ENCODE measurements at regions not wholly inside any gene's neighbourhood (a gene's known extent, or its start where the extent isn't known, plus 50 kb on each side); places are given as distances from the start of the nearest gene placed in this dataset.

DNA sequence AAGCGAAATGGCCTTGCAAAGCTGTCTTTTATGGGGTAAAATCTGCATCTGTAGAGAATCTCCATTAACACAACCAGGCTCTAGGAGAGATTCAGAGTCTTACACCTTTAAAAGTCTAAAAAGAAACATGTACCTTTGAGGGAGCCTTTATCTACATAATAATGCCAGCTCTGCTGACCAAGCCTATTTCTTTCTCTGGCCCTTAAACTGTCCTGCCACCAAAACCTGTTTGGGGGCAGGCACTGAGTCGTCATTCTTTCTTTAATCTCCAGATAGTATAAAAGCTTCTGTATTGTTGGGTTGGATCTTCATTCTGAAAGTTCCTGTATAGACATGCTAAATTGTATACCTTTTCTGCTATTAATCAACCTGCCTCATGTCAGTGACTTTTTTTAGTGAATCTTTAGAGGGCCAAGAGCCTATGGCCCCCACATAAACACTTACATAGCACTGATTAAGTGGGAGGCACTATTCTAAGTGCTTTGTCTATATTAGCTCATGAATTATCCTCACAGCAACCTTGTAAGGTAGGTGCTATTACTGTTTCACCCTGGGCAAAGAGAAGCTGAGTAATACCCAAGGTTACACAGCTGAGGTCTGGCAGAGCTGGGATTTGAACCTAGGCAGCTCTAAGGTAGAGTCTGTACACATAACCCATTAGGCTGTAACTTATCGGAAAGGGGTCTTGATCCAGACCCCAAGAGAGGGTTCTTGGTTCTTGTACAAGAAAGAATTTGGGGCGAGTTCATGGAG is 232.3 kb upstream of the DTNBP1 start:
- Histone ChIP-seq H3K27me3 (replicated peaks; ENCODE audit: insufficient read depth) (no peaks in the 10 kb centered on the region), H3K9ac (no peak overlapping the region), H4K20me1 (ENCODE audit: insufficient read depth) (no peaks in the 10 kb centered on the region), H3F3A (ENCODE audit: insufficient read depth) (no peaks in the 10 kb centered on the region), H3K79me2 (ENCODE audit: insufficient read depth) (no peaks in the 10 kb centered on the region), H3K4me1 (ENCODE audit: insufficient read depth) (peaks cover 10% of the 10 kb centered on the region; the same call in 1 of the 2 replicates), H3K27ac (no peak overlapping the region), H3K4me2 (ENCODE audit: unreplicated experiment) (no peak overlapping the region), H3K4me3 (no peak overlapping the region), H3K9me2 (ENCODE audit: insufficient read depth) (no peaks in the 10 kb centered on the region), H3K36me3 (ENCODE audit: low read depth) (no peaks in the 10 kb centered on the region), H2AFZ (no peak overlapping the region), H3K9me3 (ENCODE audit: low read depth) (no peaks in the 10 kb centered on the region)
- TF ChIP-seq EZH2phosphoT487 (IDR thresholded peaks at IDR 0.05; ENCODE audit: insufficient read depth, low read depth): no peak
- no peak for TF ChIP-seq EZH2 (IDR thresholded peaks at IDR 0.05; ENCODE audit: insufficient read depth, poor library complexity, severe bottlenecking)
- DNase-seq: no peak
- in situ Hi-C loops (cut with MboI): no loop called here
- WGBS, 2 experiments (ENCODE audit: low coverage in 1 of 2, low lambda C conversion rate in 2 of 2, missing lambda C conversion rate in 2 of 2): 76 to 85% methylated on average over 4 of the region's 4 CpGs

DNA sequence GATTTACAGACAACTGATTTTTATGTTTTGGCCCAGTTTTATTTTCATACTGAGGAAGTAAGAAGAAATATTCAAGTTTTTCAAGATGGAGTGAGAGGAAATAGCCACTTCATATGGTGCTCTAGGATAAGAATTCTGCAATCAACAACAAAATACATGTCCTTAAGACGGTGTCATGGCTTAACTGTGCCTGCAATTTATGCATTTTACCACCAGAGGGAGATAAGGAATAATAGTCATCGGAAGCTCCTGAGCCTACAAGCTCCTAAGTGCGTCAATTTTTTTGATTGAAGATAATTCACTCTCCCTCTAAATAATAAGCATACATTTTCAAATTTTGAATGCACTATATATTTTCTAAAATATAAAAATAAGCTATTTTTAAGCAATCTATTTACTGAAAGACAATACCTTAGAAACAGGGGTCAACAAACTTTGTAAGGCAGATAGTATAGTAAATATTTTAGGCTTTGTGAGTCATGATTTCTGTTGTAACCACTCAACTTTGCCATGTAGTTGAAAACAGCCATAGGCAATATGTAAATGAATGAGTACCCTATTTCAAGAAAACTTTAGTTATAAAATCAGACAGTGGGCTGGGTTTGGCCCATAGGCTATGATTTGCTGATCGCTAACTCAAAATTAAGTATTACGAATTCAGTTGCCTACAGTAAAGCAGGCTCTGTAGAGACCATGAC is 230.9 kb upstream of the DTNBP1 start:
- H3K27me3 ChIP-seq (replicated peaks; ENCODE audit: insufficient read depth): no peaks in the 10 kb centered on the region
- H4K20me1 ChIP-seq (ENCODE audit: insufficient read depth): no peaks in the 10 kb centered on the region
- no peak overlapping the region for H3K27ac ChIP-seq
- TF ChIP-seq EZH2phosphoT487 (IDR thresholded peaks at IDR 0.05; ENCODE audit: insufficient read depth, low read depth): no peak
- no peak for TF ChIP-seq EZH2 (IDR thresholded peaks at IDR 0.05; ENCODE audit: insufficient read depth, poor library complexity, severe bottlenecking)
- no peaks in the 10 kb centered on the region for H3K9me2 ChIP-seq (ENCODE audit: insufficient read depth)
- no peaks in the 10 kb centered on the region for H3K79me2 ChIP-seq (ENCODE audit: insufficient read depth)
- H3K36me3 ChIP-seq (ENCODE audit: low read depth): no peaks in the 10 kb centered on the region
- H2AFZ ChIP-seq: no peak overlapping the region
- in situ Hi-C loops (cut with MboI): no loop called here
- H3K9me3 ChIP-seq (ENCODE audit: low read depth): no peaks in the 10 kb centered on the region
- no peaks in the 10 kb centered on the region for H3F3A ChIP-seq (ENCODE audit: insufficient read depth)
- no peak overlapping the region for H3K9ac ChIP-seq
- no peak overlapping the region for H3K4me3 ChIP-seq
- no peak overlapping the region for H3K4me2 ChIP-seq (ENCODE audit: unreplicated experiment)
- no peak for DNase-seq
- WGBS, 2 experiments (ENCODE audit: low coverage in 1 of 2, low lambda C conversion rate in 2 of 2, missing lambda C conversion rate in 2 of 2): 58% methylated on average over 5 of the region's 5 CpGs
- peaks cover 10% of the 10 kb centered on the region; the same call in 1 of the 2 replicates for H3K4me1 ChIP-seq (ENCODE audit: insufficient read depth)

DNA sequence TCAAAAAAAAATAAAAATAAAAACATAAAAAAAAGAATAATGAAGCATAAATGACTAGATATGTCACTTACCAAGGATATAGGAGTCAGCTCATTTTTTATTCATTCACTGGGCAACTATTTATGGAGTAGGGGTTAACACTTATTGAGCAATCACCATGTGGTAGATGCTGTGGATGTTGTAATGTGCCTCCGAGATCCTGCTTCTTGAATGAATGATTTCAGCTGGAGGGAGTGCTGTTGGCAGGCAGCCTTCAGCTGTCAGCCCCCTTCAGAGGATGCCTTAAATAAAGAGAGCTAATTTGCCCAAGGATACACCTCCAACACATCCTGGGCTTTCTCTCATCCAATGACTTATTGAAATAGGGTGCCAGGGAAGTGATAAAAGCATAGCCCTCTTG is 229.5 kb upstream of the DTNBP1 start:
- Histone ChIP-seq H3K9me3 (ENCODE audit: low read depth) (no peaks in the 10 kb centered on the region), H3K4me3 (no peak overlapping the region), H3K79me2 (ENCODE audit: insufficient read depth) (no peaks in the 10 kb centered on the region), H3K36me3 (ENCODE audit: low read depth) (no peaks in the 10 kb centered on the region), H3K4me1 (ENCODE audit: insufficient read depth) (peaks cover 9% of the 10 kb centered on the region; the same call in 1 of the 2 replicates), H3K27ac (no peak overlapping the region), H3K9me2 (ENCODE audit: insufficient read depth) (no peaks in the 10 kb centered on the region), H3F3A (ENCODE audit: insufficient read depth) (no peaks in the 10 kb centered on the region), H3K4me2 (ENCODE audit: unreplicated experiment) (no peak overlapping the region), H2AFZ (no peak overlapping the region), H3K27me3 (replicated peaks; ENCODE audit: insufficient read depth) (no peaks in the 10 kb centered on the region), H3K9ac (no peak overlapping the region), H4K20me1 (ENCODE audit: insufficient read depth) (no peaks in the 10 kb centered on the region)
- 0 to 14% methylated on average over 1 of the region's 1 CpG for WGBS, 2 experiments (ENCODE audit: low coverage in 1 of 2, low lambda C conversion rate in 2 of 2, missing lambda C conversion rate in 2 of 2)
- in situ Hi-C loops (cut with MboI): no loop called here
- peak; percentile 8 for DNase-seq
- no peak for TF ChIP-seq EZH2phosphoT487 (IDR thresholded peaks at IDR 0.05; ENCODE audit: insufficient read depth, low read depth)
- TF ChIP-seq EZH2 (IDR thresholded peaks at IDR 0.05; ENCODE audit: insufficient read depth, poor library complexity, severe bottlenecking): no peak

DNA sequence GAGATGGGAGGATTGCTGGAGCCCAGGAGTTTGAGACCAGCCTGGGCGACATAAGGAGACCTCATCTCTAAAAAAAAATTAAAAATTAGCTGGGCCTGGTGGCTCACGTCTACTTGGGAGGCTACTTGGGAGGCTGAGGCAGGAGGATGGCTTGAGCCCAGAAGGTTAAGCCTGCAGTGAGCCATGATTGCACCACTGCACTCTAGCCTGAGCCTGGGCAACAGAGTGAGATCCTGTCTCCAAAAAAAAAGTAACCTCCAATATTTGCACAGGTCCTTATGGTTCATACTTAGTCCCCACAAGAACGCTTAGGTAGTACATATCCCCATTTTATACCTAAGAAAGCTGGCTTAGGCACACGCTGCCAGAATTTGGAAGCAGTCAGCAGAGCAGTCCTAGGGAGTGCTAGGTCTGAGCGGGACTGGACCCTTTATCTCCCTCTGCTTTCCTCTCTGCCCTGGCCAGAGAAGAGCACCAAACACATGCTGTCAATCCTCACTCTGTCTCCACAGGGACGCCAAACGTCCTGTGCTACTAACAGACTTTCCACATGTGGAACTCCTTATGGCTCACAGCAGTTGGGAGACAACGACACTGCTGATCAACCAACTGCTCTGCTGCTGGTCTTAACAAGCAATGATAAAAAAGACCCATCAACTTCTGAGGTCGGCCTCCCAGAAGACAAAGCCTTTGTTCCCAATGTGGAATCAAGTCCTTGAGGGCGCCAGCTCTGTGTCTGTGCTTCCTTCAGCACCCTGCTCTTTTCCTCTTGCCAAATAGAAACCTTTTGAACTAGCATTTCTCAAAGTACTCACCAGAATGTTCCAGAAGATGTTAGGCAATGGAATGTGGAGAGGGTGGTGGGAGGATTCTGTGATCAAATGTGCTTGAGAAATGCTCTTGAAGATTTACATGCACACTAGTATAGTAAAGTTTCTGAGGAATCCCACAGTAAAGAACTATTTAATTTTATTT is 226.3 kb upstream of the DTNBP1 start:
- 39 to 40% methylated on average over 10 of the region's 10 CpGs for WGBS, 2 experiments (ENCODE audit: low coverage in 1 of 2, low lambda C conversion rate in 2 of 2, missing lambda C conversion rate in 2 of 2)
- Histone ChIP-seq H3K27ac (no peak overlapping the region), H3K4me1 (ENCODE audit: insufficient read depth) (no peaks in the 10 kb centered on the region), H3F3A (ENCODE audit: insufficient read depth) (no peaks in the 10 kb centered on the region), H3K4me2 (ENCODE audit: unreplicated experiment) (no peak overlapping the region), H3K4me3 (no peak overlapping the region), H3K9me3 (ENCODE audit: low read depth) (no peaks in the 10 kb centered on the region), H3K9me2 (ENCODE audit: insufficient read depth) (no peaks in the 10 kb centered on the region), H2AFZ (no peak overlapping the region), H3K27me3 (replicated peaks; ENCODE audit: insufficient read depth) (no peaks in the 10 kb centered on the region), H3K79me2 (ENCODE audit: insufficient read depth) (no peaks in the 10 kb centered on the region), H4K20me1 (ENCODE audit: insufficient read depth) (no peaks in the 10 kb centered on the region), H3K9ac (no peak overlapping the region), H3K36me3 (ENCODE audit: low read depth) (no peaks in the 10 kb centered on the region)
- in situ Hi-C loops (cut with MboI): no loop called here
- DNase-seq: peak; percentile 34
- TF ChIP-seq EZH2 (IDR thresholded peaks at IDR 0.05; ENCODE audit: insufficient read depth, poor library complexity, severe bottlenecking) (no peak), EZH2phosphoT487 (IDR thresholded peaks at IDR 0.05; ENCODE audit: insufficient read depth, low read depth) (no peak)

Measured in GM23248 (cell line).